NK-92 treated with Interleukin-12 subunit alpha and Interleukin-12 subunit beta, amount 100 ng/mL, for 24 hours (cell line): ENCODE measurements at regions not wholly inside any gene's neighbourhood (a gene's known extent, or its start where the extent isn't known, plus 50 kb on each side); places are given as distances from the start of the nearest gene placed in this dataset.

ENCODE experiments used
- DNase-seq: peaks from one replicate; lab custom pipeline; 2025; lab: John Stamatoyannopoulos, UW

DNA sequence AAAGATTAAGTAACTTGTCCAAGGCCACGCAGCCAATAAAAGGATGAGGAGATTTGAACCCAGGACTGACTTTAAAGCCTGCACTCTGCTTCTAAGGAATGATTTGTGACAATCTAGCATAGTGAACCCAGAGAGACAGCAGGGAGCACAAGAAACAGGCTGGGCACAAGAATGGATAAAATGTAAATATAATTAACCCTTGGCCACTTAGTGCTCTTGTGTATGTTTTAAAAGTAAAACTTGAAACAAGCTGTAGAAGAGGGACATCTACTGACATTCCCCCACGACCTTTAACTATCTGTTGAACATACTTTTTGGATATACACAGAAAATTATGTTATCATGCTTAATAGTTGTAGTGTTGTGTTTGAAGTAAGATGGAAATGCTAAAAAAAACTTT lies 141.9 kb upstream of the PMFBP1 start:
- no peak for DNase-seq

DNA sequence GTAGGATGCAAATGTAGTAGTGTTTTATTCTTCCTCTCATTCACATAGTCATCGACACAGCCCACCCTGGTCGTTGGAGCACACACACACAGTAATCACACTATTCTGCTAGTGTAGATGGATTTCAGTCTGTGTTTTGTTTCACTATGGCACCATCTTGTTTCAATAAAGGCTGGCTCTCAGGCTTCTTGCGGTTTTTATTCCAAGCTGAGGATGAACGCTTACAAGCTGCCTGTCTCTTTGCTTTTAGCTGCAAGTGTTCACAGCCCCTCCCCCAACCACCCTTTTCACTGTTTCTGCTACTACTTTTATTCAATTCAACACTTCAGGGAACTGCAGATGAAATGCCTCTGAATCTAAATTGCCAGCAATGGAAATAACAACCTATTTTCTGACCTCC lies 140.9 kb upstream of the PMFBP1 start:
- DNase-seq = no peak

DNA sequence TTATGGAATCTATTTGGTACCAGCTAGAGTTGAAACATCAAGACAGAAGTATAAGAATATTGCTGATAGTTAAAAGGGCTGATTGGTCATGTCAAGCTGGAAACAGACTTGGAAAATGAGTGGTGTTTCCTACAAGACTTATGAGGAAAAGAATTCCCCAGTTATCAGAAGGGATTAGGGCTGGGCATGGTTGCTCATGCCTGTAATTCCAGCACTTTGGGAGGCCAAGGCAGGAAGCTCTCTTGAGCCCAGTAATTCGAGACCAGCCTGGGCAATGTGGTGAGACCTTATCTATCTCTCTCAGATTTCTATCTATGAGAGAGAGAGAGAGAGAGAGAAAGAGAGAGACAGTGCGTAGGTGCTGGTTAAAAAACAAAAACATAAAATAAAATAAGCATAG lies 139.5 kb upstream of the PMFBP1 start:
- DNase-seq = no peak

DNA sequence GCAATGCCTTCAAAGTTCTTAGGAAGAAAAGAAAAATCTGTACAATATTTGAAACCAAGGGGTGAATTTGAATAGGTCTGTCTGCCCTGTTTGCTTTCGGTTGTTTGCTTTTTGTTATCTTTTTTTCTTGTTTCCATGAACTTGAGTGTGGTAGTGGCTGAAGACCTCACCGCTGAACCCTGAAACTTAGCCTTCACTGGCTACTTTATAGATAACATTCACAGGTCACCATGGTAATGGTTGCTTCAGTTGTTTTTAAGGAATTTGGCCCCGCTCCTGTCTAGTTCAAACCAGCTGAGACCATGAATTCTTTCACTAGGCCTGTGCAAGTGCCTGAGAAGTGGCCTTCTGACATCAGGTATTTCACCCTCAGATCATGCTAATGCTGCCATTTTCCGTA lies 137.0 kb upstream of the PMFBP1 start:
- no peak for DNase-seq

DNA sequence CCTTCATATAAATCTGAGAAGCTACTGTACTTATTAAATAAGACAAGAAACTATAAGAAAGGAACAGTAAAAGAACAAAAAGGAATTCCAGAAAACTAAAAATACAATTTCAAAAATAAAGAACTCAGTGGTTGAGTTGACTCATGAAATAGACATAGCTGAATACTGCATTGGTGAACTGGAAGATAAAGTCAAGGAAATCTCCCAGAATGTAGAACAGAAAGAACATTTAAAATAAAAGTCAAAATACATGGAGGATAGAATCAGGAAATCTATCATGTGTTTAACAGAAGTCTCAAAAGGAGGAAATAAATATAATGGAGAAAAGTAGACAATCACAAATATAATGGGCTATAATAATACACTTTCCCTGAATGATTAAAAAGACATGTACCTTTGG lies 136.4 kb upstream of the PMFBP1 start:
- DNase-seq = no peak

DNA sequence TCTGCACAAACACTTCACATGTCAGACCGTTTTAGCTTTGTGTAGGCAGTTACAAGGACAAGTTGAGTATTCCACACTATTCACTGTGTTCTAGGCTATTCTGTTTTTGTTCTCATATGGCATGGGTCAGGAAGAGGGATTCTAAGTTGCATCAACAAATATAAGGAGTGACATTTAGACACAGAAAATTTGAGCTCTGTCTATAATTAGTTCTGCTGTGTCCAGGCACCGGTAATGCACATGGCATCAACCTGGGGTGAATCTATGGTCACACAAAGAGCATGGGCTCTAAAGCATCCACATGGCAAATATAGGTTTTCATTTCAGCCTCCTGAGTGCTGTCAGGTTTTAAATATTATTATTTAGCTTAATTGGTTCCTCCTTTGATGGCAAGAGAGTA lies 130.4 kb upstream of the PMFBP1 start:
- no peak for DNase-seq

DNA sequence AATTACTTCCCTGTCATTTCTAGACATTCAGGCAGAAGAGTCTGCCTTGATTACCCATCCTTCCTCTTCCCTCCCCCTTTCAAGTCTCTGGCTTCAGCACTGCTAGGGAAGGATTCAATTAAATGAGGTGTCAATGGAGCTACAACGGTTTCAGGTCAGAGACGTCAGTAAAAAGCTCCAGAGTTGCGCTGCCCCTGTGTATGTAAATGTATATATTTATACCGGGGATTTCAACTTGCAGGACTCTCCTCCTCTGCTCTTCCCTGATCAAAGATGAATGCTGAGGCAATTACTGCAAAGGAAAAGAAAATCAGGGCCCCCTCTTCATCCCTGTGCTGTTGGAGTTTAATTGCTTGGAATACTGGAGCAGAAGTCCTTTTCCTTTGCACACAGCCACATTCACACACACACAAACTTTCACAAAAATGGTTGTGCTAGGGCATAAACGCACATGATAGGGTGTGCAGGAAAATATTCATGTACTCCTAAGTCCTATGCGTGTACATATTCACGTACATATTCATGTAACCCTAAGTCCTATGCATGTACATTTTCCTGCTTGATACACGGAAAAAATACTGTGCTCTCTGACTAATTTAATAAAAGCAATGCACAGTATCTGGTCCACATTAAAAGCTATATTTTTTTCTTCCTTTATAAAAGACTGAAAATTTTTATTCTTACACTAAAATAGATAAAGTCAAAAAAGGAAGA lies 129.7 kb upstream of the PMFBP1 start:
- DNase-seq = no peak

DNA sequence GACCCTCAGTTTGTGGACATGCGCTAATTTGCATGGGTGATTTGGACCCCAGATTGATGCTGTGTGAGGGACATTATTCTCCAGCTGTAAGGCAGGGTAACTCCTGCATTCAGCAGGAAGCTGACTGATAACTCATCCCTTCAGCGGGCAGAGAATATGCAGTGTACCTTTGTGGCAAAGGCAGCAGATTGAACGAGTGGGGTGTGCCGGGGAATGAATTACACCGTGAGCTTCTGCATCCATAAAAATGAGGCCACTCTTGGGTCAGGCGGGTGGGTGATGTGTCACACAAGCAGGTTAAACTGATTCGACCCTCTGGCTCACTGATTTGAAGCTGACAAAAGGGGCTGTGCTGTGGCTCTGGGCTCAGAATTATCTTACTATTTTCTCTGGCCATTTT lies 128.9 kb upstream of the PMFBP1 start:
- DNase-seq = no peak

DNA sequence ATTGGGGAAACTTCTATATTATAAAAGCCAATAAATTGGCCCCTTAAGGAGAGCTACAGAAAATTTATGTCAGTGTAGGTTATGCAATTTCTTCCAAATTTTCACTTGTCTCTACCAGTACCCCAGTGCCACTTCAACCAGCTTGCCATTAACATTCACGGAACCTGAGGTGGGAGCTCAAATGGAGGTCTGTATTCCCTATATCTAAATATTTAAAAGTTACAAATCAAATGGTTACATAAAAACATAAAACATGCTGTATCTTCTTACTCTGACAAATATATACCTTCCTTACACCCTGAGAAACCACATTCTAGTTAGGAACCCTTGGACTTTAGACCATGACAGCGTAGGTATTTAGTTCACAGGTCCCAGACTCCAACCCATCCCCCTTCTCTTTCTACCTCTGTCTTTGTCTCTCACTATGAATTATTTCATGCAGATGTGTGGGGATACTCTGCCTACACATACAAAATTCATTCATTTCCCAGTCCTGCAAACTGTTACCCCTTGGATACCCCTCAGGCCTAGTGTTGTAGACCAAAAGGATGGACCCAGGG lies 127.8 kb upstream of the PMFBP1 start:
- no peak for DNase-seq

DNA sequence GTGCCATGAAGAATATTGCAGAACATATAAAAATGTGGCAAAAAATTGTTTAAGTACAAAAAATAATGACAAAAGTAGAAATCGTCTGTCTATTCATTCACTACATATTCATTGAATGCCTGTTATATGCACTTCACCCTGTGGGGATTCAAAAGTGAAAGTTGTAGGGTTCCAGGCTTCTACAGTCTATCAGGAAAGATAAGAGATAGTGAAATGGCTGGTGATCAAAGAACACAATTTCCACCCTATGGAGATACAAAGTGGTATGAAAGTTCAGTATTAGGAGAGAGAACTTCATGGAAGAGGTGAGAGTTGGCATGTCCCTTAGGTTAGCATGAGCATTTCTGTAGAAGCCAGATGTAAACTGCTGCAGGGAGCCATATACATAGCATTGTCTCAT lies 127.0 kb upstream of the PMFBP1 start:
- no peak for DNase-seq

DNA sequence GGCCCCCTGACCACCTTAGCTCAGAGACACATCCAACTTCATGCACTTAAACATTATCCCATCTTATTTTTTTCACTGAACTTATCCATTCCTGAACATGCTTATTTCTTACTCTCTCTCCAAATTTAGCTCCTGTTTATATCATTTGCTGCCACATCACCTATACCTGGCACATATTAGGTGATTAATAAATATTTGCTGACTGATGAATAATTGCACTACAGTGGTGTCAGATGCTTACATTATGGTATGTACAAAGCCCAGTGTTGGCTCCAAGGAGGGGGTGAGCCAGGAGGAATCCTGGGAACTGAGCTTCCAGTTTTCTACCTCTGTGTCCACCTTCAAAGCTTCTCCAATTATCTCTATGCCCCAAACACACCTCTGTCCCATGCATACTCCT lies 124.0 kb upstream of the PMFBP1 start:
- no peak for DNase-seq

DNA sequence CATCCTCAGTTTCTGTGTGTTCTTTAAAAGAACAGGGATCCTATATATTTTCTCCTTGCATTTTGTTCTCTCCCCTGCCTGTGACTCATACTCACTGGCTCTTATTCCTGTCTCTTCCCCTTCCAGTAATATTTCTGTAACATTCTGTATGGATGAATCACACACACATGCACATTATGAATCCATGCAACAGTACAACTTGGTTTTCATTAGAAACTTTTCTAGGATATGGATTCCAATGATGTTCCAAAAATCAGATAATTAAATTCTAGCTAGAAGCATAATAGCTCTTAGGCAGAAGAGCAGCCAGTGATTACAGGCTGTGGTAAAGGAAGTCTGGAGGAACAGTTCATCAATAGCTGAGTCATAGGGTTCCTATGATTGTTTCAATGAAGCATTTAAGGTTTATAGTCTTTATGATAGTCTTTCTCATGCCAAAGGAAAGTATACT lies 119.6 kb upstream of the PMFBP1 start:
- DNase-seq = no peak

DNA sequence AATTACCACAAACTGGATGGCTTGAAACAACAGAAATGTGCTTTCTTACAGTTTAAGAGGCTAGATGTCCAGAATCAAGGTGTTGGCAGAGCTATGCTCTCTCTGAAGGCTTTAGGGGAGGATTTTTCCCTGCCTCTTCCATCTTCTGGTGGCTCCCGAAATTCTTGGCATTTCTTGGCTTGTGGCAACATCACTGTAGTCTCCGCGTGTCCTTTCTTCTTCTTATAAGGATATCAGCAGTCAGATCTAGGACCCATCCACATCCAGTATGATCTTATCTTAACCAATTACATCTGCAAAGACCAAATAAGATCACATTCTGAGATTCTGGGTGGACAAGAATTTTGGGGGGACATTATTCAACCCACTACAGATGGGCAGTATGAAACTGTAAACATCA lies 119.2 kb upstream of the PMFBP1 start:
- DNase-seq = no peak

DNA sequence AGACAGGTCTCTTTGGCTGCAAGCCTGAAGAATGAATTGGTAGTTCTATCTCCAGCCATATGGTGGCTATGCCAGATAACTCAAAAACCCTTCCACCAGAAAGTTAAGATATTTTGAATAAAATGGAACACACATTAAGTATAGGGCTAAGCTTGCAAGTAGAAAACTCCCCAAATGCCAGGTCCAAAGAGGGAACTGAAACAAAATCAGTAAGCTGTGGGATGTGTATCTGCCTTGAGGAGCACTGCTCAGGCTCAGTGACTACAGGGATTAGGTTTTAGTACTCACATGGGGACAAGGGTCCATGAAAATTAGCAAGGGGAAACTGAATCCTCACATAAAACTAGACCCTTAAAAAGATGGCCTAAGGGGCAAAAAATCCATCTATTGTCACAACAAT lies 115.7 kb upstream of the PMFBP1 start:
- DNase-seq = no peak

DNA sequence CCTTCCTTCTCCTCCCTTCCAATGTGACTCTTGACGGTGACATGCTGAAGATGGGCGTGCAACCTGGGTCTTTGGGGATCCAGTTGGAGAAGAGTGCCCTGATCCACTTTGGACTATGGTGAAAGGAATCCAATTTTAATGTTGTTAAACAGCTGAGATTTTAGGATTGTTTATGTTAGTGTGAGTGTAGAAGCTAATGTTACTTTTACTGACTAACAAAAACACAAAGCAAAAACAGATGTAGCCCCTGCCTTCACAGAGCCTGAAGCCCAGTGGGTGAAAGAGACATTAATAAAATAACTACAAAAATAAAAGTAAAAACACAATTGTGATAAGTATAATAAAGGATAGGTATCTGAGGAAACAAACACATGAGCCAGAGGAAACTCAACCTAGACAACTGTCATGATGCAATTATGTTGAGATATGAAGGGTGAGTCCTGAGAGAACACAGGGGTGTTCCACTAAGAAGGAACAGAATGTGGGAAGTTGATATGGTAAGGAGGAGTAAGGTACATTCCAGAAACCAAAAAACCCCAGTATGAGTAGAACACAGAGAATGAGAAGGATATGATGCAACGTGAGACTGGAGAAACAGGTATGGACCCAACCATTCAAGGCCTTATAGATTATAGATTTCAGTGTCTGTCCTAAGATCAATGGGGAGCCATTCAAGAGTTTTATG lies 115.1 kb upstream of the PMFBP1 start:
- no peak for DNase-seq

DNA sequence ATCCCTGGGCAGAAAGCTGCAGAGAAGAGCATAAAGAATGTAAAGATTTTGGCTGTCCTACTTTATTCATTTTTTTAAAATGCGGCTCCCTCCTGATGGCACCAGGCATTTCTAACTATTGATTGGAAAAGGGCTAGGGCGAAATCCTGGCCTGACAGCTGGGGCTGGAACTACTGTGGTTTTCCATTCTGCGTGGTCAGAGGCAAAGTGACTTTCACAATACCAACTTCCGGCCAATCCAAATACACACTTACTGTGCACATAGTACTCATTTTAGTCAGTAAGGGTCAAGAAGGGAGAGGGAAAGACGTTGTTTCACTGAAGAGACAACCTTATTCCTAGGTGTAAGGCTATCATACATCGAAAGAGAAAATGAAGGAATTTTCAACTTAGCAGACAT lies 113.8 kb upstream of the PMFBP1 start:
- no peak for DNase-seq

DNA sequence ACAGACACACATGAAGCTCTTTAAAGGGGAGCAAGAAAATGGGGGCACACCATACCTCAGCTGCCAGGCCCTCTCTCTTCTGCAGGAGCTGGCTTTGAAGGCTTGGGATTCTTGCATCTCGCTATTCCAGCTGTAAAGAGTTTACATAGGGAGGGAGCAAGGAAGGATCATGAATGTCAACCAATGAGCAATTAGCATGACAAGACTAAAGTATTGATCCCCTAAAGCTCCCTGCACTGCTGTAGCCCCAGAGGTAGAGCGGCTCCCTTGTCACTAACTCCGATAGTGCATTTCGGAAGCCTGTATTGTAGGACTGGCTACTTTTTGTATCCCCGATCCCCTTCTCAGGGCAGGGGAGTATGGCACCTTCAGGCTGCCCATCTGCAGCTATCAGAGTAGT lies 113.4 kb upstream of the PMFBP1 start:
- no peak for DNase-seq

DNA sequence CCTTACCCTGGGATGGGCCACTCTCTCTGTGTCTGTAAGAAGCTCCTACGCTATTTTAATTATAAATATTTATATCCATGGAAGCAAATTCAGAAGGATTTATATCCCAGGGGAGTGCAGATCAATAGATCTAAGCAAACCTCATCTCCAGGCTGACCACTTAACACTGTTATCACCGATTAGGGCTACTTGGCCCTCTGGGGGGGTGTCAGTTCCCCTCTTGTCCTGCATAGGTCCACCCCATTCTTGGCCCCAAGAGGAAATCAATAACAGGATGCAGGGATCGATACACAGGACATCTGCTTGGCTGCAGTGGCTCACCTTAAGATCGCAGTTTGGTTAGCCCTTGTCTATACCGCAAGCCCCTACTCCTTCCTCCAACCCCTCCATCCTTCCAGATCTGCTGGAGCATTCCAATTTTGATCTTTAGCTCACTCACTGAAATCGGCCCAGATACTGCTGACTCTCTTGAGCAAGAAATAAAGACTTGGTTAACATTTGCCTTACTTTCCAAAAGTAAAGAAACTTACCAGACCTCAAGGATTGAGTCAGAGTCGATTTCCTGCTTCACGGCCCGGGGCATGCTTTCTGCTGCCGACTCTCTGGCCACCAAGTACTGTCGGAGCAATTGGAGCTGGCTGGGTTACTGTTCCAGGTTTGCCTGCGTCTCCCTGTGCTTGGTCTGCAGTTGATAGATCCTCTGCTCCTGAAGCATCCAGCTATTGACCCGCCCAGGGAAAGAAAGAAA lies 112.3 kb upstream of the PMFBP1 start:
- DNase-seq = no peak

DNA sequence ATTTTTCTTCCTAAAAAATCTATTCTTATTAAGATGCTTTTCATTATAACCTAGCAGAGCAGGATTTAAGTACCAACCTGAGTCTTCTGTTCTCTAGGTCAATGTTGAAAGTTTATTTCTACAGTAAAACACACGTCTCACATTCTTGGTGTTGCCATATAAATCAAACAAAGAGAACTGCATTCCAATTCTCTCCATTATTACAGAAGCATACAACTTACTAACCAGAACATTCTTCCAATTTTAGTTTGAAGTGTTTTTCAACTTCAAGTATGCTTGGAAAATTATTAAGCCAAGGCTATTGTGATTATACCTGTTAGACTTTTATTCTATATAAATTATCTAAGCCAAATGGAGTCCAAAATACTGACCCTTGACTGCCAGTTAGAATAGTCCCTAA lies 110.4 kb upstream of the PMFBP1 start:
- no peak for DNase-seq

DNA sequence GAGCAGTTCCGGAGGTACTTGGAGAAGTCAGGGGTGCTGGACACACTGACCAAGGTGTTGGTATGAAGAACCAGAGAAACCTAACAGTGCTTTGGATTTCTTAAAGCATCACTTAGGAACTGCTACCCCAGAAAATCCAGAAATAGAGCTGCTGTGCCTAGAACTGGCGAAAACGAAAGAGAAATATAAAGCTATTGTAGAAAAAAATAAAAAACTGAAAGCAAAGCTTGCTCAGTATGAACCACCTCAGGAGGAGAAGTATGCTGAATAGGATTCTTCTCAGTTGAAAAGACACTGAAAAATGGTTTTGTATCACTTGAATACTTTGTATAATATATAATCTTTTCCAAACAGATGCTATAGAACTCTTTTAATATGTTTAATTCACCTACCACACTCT lies 106.3 kb upstream of the PMFBP1 start:
- DNase-seq = no peak

DNA sequence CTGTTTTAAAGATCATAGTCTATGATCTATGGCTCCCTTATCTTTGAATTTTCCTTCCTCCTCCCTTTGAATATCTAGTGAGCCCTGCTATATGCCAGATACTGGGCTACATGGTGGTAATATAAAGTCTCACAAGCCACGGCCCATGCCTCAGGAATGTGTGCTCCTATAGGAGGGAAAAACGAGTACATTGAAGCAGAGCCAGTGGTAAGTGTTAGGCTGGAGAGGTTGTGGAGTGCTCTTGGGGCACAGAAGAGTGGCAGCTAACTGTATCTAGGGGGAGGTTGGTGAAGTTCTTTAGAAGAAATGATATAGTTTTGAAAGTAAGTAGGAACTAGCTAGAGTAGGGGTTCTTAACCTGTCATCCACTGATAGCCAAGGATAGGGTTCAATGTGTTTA lies 105.8 kb upstream of the PMFBP1 start:
- no peak for DNase-seq

DNA sequence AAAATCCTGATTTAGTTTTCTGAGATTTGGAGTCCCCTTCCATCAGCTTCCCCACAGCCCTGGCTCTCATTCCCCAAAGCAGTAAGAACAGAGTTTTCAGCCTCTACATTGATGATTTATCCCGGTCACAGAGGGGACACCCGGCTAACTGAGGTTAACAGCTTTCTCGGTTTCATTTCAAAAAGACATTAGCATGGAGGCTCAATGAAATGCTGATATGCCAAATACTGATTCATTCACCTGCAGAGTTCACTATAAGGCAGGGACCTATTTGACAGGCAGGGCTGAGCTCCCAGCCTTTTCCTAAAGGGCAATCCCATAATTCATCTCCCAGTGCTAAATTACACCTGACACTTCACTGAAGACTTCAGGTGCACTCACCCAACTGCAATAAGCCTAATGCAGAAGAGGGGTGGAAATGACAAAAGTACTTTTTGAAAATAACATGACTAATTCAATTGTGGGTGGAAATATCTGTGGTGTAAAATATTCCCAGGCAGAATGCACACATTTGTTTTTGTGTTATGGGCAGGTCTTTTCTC lies 99.8 kb upstream of the PMFBP1 start:
- no peak for DNase-seq

DNA sequence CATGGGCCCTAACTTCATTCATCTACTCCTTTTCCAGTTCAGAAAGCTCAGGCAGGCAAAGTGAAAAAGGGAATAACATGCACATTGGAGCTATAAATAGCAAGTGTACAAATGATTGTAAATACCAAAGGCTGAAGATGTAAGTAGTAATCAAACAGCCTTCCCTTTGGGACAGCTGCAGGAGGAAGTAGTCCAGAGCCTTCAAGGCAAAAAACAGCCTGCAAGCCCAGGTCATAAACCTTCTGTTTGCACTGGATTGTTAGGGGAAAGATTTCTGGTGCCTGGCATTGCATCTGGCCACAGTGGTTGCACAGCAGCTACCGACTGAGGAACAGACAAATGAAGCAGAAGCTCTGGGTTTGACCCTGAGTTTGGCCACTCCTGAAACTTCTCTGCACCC lies 98.6 kb upstream of the PMFBP1 start:
- DNase-seq = no peak
